ENCODE measurements at regions not wholly inside any gene's neighbourhood (a gene's known extent, or its start where the extent isn't known, plus 50 kb on each side); places are given as distances from the start of the nearest gene placed in this dataset.

GRCh38 chr5:159702826-159703225, 213.5 kb upstream of the ADRA1B start:
- TF ChIP-seq CTCF (IDR thresholded peaks at IDR 0.05) (no peak), POLR2AphosphoS5 (IDR thresholded peaks at IDR 0.05) (no peak), EP300 (IDR thresholded peaks at IDR 0.05) (no peak)

Data from gastroesophageal sphincter (tissue), 3 donors.